ENCODE measurements at regions not wholly inside any gene's neighbourhood (a gene's known extent, or its start where the extent isn't known, plus 50 kb on each side); places are given as distances from the start of the nearest gene placed in this dataset.

GRCh38 chr17:71063127-71063526, 893.8 kb downstream of the KCNJ2 start:
- TF ChIP-seq CTCF (IDR thresholded peaks at IDR 0.05) = no peak
- no peak for TF ChIP-seq SP1 (CRISPR knock-in tag; conservative IDR thresholded peaks at IDR 0.05)
- no peak for TF ChIP-seq STAT6 (CRISPR knock-in tag; conservative IDR thresholded peaks at IDR 0.05; ENCODE audit: low read depth)
- TF ChIP-seq ZNF423 (CRISPR knock-in tag; IDR thresholded peaks at IDR 0.05) = no peak
- no peak for TF ChIP-seq NFYB (CRISPR knock-in tag; conservative IDR thresholded peaks at IDR 0.05; ENCODE audit: low read depth)
- TF ChIP-seq TP53 (CRISPR knock-in tag; IDR thresholded peaks at IDR 0.05) = no peak
- TF ChIP-seq ZBTB43 (CRISPR knock-in tag; IDR thresholded peaks at IDR 0.05) = no peak
- no peak for TF ChIP-seq NFE2L1 (CRISPR knock-in tag; IDR thresholded peaks at IDR 0.05)
- TF ChIP-seq ZBTB21 (CRISPR knock-in tag; IDR thresholded peaks at IDR 0.05; ENCODE audit: borderline replicate concordance) = no peak
- TF ChIP-seq ZNF138 (CRISPR knock-in tag; conservative IDR thresholded peaks at IDR 0.05) = no peak
- no peak for TF ChIP-seq ZNF396 (CRISPR knock-in tag; IDR thresholded peaks at IDR 0.05; ENCODE audit: borderline replicate concordance)
- no peak for TF ChIP-seq NR2C2 (CRISPR knock-in tag; IDR thresholded peaks at IDR 0.05)
- TF ChIP-seq TEAD4 (CRISPR knock-in tag; IDR thresholded peaks at IDR 0.05) = no peak
- TF ChIP-seq E2F1 (CRISPR knock-in tag; IDR thresholded peaks at IDR 0.05) = no peak
